ENCODE measurements at regions not wholly inside any gene's neighbourhood (a gene's known extent, or its start where the extent isn't known, plus 50 kb on each side); places are given as distances from the start of the nearest gene placed in this dataset.

GRCh38 chr7:106339513-106340246 lies 54.9 kb upstream of the NAMPT start:
- no peak for TF ChIP-seq CTCF (IDR thresholded peaks at IDR 0.05)
- no peak for TF ChIP-seq EZH2 (IDR thresholded peaks at IDR 0.05; ENCODE audit: borderline replicate concordance, insufficient read depth, low read depth, low read length, poor library complexity, severe bottlenecking)
